ENCODE measurements at regions not wholly inside any gene's neighbourhood (a gene's known extent, or its start where the extent isn't known, plus 50 kb on each side); places are given as distances from the start of the nearest gene placed in this dataset.

DNA sequence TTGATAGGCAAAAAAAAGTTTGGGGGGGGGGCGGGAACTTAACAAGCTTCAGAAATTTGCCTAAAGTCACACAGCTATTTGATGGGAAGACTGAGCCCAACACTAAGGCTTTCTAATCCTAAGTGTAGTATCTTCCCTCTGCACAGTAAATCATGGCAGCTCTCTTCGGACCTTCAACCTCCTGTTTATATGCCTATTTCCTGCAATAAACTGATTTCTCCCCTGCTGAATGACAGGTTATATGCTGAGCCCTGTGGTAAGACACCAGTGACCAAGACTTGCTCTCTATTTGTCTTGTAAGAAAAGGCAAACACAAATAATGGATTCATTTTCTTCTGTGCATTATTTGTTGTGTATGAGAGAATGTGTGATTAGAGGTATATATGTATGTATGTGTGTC is 355.8 kb upstream of the ARRDC4 start:
- DNase-seq: no peak

DNA sequence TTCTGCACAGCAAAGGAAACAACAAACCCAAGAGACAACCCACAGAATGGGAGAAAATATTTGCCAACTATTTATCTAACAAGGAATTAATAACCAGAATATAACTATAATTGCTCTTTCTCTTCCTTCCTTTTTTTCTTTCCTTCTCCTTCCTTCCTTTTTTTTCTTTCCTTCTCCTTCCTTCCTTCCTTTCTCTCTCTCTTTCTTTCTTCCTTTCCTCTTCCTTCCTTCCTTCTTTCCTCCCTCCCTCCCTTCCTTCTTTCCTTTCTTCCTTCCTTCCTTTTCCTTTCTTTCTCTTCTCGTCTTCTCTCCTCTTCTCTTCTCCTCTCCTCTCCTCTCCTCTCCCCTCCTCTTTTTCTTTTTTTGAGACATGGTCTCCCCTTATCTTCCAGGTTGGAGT is 345.4 kb upstream of the ARRDC4 start:
- no peak for DNase-seq

DNA sequence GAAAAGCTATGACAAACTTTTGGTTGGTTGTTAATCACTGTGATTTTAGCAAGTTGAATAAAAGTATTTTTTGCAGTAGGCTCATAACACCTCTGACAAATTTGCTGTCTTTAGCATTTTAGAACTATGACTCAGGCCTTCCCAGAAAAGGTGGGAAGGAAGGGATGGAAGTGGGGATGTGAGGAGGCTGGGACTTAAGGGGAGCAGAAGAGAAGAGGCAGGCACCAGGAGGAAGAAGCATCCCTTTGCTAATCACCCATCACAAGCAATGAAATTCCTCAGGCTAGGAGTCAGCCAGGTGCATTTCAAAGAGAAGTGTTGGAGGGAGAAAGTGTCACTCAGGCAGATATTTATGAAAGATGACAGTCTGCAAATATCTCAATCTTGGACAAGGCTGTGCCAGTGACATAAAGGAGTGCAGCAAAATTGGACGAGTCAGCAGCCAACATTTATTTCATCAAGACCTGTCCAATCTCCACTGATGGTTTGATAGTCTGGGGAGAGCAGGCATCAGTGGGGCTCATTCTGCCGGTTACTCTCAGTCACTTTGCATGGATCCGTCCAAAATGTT is 337.3 kb upstream of the ARRDC4 start:
- no peak for DNase-seq

DNA sequence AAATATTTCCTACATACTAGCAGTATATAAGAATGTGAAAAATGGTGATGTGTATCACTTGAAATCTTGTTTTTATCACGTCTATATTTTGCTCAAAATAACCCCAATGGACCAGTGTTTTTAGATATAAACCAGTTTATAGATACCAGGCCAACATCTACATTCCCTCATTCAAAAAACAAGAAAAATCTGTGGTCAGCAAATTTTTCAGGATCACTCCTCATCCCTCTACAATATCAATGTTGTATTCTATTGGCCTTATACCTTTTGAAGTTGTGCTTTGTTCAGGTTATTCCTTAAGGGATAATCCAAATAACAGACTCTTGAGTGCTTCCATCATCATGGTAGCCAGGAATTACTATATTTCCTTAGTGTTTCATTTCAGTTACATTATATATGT is 332.9 kb upstream of the ARRDC4 start:
- DNase-seq: no peak

DNA sequence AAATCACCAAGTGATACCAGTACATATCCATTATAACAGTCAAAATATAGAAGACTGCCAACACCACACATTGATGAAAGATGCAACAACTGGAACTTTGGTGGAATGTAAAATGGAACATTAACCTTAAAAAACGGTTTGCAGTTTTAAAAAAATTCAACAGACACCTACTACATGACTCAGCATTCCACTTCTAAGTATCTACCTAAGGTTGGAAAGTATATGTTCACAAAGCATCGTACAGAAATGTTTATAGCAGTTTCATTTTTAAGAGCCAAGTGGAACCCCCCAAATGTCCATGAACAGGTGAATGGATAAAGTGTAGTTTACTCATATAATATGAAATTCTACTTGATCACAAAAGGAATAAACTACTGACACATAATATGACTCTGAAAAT is 314.7 kb upstream of the ARRDC4 start:
- DNase-seq: no peak

DNA sequence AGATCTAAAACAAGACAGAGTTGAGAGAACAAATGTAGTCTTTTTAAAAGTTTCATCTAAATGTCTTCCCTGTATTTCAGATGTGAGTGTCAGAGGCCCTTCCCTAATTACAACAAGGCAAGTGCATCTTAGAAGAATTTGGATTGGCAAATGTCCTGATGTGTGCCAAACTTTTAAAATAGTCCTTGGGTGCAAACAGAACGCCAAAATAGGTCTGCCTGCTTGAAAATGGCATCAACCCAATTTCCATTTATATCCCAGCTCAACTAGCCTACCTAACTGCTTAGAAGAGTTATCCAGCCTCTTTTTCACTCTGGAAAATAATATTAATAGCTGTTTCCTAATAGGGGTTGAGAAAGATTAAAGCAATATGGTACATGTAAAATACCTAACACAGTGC is 311.8 kb upstream of the ARRDC4 start:
- no peak for DNase-seq

DNA sequence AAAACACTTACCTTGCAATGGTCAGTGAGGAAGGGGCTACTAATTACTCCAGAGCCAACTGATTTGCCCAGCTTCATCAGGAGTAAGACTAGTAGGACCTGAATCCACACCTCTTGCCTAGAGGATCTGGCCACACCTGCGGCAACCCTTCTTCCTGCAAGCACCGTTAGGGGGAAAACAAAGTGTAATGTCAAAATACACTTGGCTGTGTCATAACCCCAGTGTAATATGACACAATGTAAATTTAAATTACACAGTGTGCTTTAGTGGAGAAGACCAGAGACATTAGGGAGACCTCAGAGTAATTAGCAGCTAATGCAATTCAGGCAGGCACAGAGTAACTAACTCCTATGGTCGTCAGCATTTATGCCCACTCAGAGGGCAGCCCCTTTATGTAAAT is 308.5 kb upstream of the ARRDC4 start:
- DNase-seq: no peak

DNA sequence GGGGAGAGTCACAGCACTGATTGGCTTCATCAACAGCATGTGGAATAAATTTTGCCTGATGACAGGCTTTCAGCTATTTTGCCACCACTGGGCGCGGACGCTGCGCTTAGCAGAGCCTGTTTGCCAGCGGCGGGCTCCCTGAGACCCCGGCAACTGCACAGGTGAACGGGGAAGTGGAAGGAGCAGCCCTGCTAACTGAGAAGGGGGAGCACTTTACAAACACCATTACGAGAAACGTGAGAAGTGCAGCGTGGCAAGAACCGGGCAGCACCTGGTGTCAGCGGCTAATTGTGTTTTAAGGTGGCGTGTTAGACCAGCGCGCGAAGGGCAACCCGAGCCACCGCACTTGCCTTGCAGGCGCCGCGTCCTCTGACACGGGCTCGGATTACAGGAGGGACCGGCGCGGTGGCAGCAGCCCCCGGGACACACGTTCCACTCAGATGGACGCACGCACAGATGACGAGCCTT is 307.8 kb upstream of the ARRDC4 start:
- DNase-seq: no peak

DNA sequence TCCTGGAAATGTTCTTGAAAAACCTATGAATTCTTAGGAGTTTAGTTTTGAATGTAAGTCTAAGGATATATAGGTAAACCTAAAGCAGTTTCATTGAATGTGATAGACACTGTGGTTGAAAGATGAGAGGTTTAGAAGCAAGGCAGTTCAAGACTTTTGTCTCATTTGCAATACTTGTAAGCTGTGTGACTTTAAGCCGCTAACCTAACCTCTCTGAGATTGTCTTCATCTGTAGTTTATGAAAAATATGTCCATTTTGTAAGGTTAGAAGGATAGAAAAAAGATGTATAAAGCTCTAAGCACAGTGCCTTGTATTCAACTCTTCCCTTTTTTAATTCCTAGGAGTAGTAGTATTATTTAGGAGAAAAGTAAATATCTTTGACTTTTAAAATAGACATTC is 306.6 kb upstream of the ARRDC4 start:
- DNase-seq: no peak

DNA sequence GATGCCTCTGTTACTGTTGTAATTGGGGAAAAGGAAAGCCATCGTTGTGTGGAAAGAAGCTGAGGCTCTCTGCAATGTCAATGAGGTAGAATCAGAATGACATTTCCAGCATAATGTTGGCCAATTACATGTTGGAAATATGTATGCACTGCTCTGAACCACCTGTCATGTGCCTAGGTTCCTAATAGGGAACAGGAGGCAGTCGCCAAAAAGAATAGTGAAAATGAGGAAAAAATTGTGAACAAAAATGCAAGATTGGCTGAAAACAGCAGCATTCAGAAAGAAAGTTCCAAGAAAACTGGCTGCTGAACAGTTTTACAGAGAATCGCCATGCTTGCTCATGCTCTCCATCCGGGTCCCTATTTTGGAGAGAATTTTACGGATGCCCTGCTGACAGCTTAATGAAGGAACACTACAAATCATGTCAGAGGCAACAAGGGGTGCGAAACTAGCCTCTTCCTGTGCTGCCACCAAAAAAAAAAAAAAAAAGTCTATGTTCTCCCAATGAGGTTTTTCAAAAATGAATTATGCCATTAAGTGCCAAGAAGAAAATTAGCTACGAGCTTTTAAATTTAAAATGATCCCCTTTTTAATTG is 305.9 kb upstream of the ARRDC4 start:
- DNase-seq: peak; percentile 46

DNA sequence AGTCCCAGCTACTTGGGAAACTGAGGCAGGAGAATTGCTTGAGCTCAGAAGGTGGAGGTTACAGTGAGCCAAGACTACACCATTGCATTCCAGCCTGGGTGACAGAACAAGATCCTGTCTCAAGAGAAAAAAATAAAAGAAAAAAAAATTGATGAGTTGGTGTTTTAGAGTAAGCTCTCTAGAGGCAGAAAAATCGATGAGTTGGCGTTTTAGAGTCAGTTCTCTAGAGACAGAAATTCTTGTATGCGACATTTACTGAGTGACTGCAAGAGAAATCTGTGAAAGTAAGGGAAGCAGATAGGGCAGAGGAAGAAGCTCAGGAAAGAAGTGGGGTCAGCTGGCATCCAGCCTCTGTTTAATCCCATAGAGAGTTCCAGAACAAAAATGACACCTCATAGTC is 298.7 kb upstream of the ARRDC4 start:
- no peak for DNase-seq

DNA sequence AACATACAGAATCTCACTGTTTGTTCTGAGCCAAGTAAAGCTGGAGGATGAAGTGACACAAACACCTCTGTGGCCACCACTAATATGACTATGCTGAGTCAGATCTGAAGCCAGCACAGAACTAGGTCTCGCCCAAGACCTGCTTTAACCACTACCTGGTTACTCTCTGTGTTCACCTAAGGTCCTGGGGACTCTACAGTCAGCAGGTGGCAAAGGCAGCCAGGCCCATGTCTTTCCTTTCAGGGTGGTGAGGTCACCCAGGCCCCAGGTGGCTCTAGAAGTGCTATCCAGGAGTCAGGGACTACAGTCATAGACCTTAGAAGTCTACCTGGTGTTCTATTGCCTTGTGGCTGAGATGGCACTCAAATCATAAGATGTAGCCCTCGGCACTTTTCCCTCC is 287.9 kb upstream of the ARRDC4 start:
- no peak for DNase-seq

DNA sequence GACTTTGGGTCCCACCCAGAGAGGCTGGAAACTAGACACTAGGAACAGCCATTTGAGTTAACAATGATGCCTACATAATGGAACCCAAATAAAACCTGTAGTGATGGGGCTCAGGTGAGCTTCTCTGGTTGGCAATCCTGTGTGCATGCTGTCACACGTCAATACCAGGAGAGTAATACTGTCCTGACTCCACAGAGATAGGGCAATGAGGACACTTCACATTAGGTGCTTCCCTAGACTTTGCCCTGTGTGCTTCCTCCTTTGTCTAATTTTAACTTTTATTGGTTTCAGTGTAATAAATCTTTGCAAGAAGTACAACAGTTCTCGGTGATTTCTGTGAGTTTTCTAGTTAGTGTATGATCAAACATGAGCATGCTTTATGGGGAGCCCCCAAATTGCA is 281.8 kb upstream of the ARRDC4 start:
- no peak for DNase-seq

DNA sequence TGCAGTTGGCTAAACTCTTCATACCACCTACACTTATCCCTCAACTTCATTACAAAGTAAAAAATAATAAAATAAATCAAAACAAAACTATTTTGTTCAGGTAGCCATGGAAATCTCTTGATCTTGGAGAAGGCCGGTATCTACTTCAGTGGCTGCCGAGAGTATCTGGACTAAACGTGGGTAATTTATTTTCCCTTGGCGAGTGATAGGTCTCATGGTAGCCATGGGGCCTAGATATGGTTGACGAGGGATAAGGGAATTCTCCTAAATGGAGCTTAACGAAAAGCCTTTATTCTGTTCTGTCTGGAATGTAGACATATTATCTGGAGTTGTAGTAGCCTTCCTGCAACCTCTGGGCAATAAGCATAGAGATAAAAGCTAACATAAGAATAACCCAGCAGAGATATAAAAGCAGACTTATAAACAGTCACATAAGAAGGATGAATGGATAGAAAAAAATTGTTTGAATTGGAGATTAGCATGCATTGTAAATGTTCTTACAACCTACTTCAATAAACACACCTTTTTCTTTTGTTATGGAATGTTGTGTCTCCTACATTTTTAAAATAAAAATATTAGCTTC is 281.3 kb upstream of the ARRDC4 start:
- DNase-seq: no peak

DNA sequence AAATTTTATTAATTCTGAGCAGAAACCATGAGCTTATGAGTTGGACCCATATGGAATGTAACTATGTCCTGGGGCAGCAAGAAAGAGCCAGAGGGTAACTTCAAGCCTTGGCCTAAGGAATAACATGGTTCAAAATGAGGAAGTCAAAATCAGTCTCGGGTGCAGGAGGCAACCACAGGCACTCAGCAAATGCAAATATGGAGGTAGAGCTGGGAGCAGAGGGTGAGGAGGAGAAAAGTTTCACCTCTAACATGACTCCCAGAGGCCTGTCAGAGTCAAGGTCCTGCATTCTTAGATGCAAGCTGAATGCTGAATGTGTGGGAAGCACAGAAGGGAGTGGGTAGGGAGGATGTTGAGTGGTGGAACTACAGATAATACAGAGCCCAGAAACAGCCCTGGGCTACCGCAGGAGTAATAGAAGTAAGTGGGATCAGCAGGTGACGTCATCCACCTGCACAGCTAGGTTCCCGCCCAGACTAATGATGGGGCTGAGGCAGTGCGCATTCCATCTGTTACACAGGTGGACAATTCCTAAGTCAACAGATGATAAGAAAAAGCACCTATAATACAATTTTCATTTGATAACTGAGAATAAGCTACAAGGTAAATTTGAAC is 279.8 kb upstream of the ARRDC4 start:
- DNase-seq: no peak

DNA sequence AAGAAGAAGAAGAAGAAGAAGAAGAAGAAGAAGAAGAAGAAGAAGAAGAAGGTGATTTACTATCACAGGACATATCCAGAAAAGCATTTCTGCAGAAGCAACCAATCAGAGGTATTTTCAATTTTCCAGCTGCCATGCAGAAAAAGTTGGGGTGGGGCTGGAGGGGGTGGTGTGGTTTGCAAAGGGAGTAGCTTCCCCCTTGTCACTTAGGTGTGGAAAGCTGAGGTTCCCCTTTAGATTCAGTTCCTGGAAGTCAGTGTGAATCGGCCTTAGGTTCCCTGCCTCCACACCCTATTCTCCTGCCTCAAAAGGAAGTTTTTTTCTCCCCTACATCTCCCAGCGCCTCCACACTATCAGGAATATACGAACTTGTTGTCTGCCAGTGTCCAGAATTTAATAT is 276.7 kb upstream of the ARRDC4 start:
- DNase-seq: no peak

DNA sequence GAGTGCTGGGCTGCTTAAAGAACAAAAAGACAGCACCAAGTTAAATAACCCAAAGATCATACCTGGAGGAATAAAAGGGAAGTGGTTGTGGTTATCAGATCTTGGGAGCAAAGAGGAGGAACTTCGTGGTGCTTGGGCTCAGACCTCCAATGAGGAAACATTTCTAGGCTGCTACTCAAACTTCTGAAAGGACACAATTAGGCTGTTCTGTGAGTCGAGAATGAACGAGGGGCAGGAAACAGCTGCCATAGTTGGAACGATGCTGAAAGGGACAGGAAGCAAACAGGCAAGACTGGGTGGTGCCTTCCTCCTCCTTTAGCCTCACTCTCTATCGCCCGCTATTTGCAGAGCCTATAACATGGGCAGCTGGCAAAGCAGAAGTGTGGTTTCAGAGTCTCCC is 276.3 kb upstream of the ARRDC4 start:
- no peak for DNase-seq

DNA sequence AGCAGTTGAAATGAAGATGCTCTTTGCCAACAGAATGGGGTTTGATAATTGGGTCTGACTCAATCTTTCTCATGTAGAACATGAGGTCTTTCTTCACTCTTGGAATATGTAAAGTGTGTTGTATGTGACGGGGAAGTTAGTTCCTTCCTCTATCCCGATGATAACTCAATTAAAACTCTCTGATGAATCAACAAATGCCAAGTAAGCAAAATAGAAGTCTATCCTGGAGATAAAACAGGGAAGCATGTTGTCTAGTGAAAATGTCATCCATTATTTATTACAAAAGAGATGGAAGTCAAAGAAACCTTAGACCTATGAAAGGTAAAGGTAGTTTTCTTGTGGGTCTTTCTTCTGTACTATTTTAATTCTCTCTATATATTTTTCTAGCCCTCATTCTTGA is 274.2 kb upstream of the ARRDC4 start:
- DNase-seq: no peak

DNA sequence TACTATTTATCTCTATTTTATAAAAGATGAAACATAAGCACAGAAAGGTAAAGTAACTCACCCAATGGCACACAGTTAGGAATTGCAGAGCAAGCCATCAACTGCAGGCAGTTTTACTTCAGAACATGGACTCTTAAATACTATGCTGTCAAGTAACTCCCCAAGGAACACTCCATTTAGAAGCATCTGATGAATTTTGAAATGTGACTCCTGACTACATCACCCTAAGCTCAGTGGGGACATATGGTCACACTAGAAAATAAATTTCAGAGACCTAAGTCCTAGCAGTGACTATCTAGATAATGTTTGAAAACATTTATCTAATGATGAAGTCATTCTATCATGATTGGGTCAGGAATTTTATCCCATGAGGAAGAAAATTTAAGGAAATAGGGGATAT is 272.8 kb upstream of the ARRDC4 start:
- no peak for DNase-seq

DNA sequence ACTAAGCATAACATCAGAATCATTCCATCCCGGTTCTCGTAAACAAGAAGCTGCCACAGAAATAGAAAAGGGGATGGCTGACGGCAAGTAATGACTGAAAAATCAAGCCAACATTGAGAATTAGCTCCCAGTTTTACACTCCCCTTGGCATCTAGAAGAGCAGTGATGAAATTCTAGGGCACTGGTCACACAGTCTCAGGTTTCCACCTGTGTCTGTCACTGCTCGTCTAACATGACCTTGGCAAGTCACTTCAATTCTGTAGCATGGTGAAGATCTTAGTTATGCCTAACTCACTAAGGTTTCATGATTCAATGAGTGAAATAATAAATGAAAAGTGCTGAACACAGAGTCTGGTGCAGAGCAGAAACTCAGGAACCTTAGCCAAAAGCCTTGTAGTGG is 272.3 kb upstream of the ARRDC4 start:
- no peak for DNase-seq

DNA sequence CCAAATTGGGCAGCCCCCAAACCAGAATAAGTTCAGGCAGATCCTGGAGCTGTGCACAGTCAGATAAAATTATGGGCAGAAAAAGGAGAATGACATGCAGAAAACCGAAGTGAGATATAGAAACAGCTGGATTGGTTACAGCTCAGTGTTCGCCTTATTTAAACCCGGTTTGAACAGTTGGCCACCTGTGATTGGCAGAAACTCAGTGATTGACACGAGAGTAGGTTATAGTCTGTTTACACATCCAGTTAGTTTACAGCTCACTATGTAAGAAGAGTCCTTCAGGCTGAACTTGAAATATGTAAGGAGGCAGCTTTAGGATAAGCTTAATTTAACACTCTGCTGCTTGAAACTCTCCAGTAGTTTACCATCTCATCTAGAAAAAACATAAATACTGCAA is 271.6 kb upstream of the ARRDC4 start:
- DNase-seq: no peak

DNA sequence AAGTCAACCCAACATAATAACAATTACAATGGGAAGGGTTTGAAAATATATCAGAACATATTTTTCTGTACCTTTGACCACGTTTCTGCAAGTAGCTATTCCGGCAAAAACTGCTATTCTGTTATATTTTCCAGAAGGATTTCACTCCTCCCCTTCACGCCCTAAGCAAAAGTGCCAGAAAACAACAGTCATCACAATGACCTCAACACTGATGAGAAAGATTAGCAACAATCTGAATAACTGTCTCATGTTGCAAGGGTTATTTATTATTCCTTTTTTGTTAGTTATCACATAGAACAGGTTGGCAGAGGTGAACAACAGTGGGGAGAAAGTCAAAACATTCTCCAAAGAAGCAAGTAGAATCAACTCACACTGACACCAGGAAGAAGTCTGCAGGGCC is 269.4 kb upstream of the ARRDC4 start:
- no peak for DNase-seq

DNA sequence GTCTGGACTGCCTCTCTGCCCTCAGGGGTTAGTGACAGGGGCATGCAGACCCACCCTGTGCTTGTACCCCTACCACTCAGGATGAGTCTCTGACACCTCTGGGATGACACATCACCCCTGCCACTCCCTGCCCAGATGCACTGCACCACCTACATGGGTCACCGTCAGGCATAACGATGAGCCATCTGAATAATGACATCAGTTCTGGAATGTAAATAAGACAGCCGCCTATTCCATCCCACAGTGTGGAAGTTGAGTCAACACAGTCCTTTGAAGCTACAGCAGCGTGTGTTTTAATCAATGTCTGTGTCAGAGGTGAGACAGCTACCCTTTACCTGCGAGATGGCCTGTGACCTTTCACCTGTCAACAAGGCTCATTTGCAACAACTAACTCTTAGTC is 268.7 kb upstream of the ARRDC4 start:
- no peak for DNase-seq

Data from muscle of arm (tissue), 1 donor.